ENCODE measurements at regions not wholly inside any gene's neighbourhood (a gene's known extent, or its start where the extent isn't known, plus 50 kb on each side); places are given as distances from the start of the nearest gene placed in this dataset.

DNA sequence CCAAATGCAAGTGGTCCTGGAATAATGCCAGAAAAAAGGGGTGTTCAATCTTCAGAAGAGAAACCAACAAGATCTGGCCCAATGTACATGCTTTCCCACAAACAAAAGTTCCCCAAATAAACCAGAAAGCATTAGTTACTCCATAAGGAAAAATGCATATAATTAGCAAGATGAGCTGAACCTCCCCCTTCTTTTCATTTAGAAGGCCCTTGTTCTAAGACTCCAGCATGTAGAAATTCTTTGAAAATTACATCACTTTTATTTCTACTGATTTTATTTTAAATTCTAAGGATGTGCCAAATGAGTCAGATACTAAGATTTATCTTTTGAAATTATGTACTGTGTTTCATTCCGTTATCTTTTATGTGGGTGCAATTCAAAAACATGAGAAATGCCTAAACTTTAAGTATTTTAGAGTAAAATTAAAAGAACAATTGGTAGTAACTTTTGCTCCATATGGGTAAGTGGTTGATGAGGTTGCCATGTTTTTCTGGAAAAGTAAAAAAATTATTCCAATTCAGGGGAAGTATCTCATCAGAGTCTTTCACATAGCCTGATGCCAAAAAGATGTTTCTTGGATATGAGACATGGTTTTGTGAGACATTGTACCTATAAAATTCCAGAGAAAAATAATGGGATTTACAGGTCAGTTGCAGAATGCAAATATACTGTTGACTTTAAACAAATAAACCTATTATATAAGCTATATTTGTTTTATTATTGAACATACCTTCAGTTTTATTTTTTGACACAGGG, 106.5 kb upstream of the CCDC112 start:
- DNase-seq (ENCODE audit: low read depth): no peak

DNA sequence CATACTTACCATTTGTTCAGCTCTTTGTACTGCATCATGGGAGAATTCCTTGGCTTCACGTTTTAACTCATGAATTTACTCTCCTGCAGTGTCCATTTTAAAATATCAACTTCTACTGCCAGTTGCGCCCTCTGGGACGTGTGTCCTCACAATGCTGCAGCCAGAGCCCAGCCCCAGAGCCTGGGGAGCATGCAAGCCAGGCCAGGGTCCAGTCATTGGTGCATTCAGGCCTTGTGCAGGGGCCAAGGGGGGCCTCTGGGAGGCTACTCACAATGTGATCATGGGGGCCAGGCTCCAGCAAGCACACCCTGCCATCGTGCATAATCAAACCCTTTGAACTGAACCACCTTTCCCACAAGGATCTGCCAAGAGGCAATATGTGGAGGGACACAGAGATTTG, 105.6 kb upstream of the CCDC112 start:
- DNase-seq (ENCODE audit: low read depth): no peak

DNA sequence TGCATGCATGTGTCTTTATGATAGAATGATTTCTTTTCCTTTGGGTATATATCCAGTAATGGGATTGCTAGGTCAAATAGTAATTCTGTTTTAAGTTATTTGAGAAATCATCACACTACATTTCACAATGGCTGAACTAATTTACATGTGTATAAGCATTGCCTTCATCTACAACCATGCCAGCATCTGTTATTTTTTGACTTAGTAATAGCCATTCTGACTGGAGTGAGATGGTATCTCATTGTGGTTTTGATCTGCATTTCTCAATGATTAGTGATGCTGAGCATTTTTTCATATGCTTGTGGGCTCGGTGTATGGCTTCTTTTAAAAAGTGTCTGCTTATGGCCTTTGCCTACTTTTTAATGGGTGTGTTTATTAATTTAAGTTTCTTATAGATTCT, 102.3 kb upstream of the CCDC112 start:
- no peak for DNase-seq (ENCODE audit: low read depth)

DNA sequence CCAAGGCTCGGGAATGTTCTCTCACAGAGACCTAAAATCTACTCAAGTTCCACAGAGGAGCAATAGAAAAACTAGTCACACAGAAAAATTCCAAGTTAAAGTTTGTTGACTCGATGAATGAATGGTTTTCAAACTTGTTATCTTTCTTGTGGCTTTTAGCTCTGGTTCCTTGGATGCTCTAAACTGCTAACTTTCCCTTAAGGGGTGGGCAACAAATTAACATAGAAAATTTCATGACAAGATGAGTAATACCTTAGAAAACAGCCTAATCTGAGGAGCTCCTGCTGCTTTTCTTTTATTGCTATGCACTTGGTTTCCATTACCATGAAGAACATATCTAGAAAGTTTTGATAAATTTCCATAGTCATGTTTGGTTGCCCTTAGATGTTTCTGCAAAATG, 100.2 kb upstream of the CCDC112 start:
- no peak for DNase-seq (ENCODE audit: low read depth)

DNA sequence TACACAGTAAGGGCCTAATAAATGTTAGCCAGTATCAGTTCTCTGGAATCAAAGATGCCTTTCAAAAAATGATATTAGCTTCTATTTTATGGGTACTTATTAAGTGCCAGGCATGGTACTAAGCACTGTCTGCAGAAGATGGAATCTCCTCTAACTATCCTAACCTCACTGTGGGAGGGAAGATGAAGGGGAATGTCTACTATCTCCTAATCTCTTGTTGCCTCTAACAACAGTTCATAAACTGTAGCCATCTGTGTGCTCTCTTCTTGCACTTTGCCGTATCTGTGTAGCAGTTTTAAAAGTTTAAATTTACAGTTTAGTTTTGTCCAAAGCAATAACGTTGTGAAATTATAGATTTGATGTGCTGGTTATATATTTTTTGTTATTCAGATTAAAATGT, 99.6 kb upstream of the CCDC112 start:
- DNase-seq (ENCODE audit: low read depth): no peak

DNA sequence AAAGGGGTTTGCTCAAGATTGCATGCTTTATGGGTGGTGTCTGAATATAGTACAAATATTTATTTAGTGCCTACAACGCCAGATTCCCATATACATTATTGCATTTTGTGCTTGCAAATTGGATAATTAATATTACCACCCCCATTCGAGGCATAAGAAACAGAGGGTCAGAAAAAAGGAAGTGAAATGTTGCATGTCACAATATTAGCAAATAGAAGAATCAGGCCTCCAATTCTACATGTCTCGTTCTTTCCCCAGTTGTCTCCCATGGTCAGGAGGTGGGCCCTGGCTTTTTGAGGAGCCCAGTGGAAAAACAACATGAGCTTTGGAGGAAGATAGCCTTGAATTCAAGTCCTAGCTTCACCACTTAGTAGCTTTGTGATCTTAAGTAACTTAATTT, 98.1 kb upstream of the CCDC112 start:
- no peak for DNase-seq (ENCODE audit: low read depth)

DNA sequence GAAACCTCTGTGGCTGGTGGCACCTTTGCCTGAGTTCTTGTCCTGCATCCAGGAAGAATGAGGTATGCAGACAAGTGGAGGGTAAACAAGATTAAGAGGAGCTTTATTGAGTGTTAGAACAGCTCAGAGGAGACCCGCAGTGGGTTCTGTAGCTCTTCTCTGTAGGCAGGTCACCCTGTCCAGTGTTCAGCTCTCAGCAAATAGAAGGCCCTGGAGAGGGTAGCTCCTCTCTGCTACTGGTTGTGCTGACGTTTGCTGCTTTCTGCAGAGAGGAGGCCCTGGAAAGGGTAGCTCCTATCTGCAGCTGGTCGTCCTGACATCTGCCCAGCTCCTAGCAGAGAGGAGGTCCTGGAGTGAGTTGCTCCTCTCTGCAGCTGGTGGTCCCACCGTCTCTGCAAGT, 96.8 kb upstream of the CCDC112 start:
- DNase-seq (ENCODE audit: low read depth): no peak

DNA sequence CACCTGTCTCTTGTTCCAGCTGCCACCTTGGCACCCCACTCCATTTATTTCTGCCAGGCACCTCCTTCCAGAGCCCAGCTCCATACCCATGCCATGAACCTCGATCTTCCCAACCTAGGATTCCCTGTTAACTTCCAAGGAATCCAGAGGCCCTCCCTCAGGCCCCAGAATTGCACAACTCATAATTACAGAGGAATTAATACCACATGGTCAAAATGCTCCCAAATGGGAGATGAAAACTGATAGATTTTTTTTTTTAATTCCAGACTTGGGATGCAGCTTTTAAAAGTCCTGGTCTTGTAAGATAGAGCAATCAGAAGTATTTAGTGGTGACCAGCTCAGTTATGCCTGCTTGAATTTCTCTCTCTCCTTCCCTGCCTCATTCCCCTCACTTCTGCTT, 96.2 kb upstream of the CCDC112 start:
- no peak for DNase-seq (ENCODE audit: low read depth)

DNA sequence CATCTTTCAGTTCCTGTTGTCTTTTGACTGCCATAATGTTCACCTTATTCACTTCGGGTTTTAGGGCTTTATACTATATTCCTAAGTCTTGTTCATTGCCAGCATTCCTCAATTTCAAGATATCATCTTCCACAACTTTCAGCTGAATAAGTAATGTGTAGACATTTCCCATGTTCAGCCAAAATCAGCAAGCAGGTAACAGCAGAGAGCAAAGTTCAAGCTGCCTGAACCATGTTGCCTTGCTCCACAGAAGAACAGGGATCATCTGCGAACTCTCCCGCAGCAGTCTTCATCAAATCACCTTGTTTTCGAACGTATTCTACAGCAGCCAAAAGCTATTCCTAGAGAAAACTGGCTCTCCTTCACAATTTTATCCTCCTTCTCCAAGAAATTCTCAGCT, 95.3 kb upstream of the CCDC112 start:
- no peak for DNase-seq (ENCODE audit: low read depth)

DNA sequence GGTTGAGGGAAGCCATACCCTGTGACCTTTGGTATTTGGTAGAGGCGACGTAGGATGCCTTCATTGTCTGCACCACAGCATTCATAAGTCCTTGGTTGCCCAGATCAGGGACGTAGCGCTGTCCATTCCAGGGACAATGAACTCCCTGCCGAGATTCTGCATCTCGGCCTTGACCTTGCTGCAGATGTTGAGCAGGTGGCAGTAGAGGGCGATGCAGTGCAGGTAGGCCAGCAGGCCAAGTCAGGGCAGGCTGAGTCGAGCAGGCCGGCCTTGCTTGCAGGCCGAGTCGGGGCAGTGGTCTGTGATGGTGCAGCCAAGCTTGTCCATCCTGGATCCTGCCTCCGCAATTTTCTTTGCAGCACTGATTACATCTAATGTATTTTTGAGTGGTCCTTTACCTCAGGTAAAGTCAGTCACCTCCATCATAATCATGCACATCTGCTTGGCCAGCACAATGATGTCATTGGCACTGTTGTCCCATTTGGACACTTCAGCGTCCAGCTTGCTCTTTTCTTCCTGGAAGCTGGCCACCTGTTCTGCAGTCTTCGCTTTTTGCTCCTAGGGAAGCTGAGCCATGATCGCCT, 93.4 kb upstream of the CCDC112 start:
- no peak for DNase-seq (ENCODE audit: low read depth)

DNA sequence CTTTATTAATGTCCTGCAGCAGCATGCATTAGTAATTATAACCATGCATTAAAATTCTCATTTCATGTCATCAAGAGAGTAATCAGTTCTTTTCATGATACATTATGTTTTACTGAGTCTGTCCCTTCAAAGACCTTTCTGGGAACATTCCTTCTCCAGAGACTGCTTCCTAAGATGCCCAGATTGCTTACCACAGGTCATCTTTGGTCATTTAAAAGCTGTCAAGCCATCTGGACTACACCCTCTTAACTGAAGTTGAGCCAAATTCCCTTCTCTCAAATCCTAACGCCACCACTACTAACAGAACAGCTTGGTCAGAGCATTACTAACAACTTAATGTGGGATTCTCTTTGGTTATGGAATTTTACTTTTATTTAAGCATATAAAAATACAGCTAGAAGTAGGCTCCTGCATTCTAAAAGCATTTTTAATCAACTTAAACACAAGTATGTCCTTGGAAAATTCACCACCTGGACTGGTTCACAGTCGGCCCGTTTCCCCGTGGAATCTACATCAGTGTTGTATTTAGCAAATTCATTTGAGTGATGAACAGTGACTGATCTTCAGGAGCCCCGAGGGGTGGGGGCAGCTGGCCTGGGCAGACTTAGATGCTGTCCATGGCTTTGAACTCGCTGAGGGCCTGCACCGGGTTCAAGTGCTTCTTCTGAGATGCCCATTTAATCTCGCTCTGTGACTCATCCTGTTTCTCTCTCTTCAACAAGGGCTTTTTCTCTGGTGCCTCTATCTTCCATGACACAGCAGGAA, 92.8 kb upstream of the CCDC112 start:
- DNase-seq (ENCODE audit: low read depth): no peak

DNA sequence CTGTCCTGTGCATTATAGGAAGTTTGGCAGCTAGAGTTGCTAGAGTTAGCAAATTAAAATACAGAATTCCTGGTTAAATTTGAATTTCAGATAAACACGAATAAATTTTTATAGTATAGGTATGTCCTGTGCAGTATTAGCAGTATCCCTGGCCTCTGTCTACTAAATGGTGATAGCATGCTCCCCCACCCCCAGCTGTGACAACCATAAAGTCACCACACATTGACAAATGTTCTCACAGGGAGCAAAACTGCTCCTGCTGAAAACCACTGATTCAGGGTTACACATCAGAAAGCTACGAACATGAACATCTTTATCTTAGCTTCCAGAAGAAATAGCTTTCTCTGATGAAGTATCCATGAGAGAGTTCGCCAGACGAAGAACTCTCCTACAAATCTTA, 91.8 kb upstream of the CCDC112 start:
- DNase-seq (ENCODE audit: low read depth): no peak

DNA sequence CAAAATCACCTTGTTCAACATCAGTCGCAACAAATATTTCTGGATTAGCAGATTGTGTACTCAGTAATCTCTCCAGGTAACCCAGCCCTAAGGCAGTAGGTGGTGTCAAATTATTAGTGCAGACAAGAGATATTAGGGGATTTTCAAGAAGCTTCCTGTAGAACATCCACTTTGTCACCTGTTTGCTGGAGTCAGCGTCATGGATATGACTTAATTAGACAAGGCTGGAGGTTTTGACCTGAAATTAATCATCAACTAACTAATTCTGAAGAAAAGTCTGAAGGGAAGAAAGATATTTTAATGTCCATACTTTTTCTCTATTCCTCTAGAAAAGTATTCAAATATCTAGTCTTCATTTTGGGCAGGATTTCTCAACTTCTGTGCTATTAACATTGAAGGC, 91.4 kb upstream of the CCDC112 start:
- DNase-seq (ENCODE audit: low read depth): no peak

DNA sequence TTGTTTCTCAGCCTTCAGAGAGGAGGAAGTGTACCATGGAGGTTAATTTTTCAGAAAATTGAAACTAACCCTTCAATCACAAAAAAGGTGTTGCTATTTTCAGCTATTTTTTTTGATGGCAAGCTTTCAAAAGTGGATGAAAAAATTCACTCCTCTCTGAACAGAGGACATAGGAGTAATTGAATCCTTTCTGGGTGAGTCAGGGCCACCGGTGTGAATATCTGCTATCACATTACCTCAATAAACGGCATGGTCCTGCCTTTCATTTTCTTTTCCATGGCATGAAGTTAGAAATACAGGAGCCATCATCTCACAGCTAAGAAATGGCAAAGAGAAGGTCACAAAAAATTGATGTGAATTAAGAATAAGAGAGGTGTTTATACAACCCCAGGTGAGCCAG, 90.2 kb upstream of the CCDC112 start:
- no peak for DNase-seq (ENCODE audit: low read depth)

DNA sequence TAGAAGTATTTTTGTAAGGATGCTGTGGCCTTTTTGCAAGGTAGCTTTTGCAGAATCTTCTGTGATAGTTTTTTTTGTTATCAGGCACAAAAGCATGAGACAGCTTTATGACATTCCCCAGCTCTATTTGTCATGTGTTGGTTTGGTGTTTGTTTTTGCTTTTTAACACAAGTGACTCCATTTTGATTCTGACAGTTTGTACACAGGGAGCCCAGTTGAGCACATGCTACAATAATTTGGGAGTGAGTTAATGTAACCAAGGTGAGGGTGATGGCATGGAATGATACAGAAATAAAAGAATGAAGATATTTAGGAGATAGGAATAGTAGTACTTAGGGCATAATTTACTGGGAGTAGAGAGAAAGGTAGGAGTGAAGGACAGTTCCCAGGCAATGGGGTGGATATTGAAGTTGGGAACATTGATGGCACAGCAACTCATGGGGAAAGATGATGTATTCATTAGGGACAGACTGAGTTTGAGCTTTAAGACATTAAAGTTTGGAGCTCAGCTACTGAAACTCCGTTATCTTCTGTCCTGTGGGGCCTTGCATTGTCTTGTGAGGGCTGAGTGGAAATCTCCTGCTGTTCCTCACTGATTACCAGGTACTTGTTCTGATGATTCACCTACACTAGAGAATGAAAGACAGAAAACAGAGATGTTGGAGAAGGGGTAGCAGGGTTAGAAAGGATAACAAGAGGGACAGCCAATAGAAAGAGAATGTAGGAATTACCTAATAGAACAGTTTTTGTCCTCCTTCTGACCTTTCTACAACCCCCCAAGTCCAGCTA, 88.3 kb upstream of the CCDC112 start:
- no peak for DNase-seq (ENCODE audit: low read depth)

DNA sequence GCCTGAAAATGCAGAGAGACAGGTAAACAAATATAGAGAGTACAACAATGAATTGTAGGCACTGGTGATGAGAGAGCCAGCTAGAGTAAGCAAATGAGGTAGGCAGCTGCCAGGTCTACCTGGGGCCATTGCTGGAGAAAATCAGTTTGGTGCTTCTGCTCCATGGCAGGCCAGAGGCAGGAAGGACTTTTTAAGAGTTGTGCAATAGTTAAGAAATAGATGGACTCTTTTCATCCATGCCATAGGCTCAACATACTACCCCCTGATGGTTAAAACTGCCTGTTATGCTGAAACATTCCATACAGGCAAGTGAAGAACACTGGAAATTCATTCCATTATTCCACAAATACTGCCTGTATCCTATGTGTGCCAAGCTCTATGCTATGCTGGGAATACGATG, 86.5 kb upstream of the CCDC112 start:
- no peak for DNase-seq (ENCODE audit: low read depth)

DNA sequence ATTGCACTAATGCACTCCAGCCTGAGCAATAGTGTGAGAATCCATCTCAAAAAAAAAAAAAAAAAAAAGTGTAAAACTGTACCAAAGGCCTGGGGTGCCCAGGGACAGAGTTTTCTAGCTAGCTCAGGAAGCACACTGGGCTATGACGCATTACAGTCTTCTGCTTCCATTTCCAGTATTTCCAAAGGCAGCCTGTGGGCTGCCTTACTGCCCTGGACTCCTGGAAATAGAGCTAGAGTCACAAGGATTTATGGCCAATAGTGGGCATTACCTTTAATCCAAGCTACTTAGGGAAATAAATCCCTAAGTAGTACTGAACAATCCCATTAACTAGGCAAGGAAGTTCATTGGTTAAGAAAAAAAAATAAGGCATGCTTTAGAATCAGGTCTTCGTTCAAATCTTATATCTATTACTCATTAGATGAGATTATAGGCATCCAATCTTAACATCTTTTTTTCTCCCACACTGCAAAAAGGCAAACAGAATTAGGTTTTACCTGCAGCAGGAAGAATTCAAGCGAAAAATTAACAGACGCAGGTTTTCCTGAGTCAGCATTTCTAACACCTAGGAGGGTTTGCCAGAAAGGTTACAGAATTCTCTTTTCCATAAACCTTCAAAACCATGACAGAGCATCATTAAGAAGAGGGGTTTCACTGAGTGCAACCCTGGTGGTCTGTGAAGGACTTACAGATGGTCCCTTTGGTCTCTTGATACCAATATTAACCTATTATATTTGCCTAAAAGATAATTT, 85.6 kb upstream of the CCDC112 start:
- DNase-seq (ENCODE audit: low read depth): no peak

DNA sequence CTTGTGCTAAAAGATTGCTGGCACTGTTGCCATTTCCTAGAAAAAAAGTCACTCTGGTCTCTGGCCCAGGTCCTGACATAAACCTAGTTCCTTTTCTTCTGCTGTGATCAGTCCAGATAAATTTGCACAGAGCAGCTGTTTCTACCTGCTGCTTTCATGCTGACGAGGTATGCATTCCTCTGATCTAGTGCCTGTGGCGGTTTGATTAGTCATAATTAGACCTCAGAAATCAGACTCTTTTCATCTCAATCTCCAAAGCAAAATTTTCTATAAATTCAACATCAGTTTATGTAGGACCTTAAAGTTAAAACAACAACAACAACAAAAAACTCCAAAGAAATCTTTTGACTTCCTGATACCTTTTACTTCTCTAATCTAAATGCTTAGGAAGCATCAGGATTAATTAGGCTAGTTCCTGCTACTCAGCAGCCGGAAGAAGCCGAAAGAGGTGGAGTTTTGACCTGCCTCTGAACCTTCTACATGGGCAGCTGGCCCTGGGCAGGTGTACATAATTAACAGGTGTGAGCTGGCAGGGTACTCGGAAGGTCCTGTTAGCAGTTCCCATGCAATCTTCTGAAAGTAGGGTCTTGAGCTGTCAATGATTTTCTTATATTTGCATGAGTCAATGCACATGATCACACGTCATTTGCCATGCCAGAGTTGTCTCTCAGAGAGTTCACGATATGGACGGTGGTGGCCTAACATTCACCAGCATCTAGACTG, 83.3 kb upstream of the CCDC112 start:
- no peak for DNase-seq (ENCODE audit: low read depth)

DNA sequence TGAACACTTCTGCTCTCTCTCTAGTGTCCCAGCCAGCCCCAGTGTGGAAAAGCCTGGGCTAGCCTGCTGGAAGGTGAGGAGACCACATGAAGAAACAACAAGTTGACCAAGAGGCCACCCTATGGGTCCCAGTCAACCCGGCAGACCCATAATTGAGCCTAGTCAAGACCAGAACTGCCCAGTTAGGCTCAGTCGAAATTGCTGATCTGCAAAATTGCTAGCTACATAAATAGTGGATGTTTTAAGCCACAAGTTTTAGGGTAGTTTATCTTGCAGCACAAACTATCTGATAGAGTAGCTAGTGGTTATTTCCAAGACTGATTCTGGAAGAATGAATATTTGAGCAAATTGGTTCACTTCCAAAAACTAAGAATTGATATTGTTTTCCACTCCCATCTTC, 82.3 kb upstream of the CCDC112 start:
- DNase-seq (ENCODE audit: low read depth): no peak

DNA sequence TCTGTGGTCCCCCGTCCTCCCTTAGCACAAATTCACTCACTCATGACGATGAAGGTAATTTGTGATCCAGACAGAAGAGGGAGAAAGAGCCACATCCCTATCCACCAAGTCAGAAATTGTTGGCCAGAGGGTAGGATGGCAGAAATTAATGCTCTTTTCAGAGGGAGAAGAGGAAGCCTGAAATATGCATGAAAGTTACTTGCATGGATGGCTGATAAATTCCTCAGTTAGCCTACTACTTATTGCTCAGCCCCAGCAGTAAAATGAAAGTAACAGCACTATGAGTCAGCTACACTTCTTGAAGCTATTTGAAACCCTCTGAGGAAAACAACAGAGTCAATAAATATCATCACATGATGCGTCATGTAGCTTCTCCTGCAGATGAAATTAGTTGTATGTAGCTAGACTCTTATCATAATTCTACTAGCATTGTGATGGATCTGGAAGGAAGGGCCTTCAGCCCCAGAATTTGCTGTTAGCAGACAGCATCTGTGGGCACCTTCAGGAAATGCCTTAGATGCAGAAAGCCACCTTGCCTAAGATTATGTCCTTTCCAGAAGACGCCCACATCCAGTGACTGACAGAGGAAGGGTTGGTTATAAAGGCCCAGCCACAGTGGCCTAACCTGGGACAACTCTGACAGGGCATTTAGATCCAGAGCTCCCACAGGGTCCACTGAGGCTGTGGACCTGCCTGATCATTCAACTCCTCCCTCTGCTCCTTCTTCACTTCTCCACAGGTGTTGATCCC, 81.2 kb upstream of the CCDC112 start:
- no peak for DNase-seq (ENCODE audit: low read depth)

DNA sequence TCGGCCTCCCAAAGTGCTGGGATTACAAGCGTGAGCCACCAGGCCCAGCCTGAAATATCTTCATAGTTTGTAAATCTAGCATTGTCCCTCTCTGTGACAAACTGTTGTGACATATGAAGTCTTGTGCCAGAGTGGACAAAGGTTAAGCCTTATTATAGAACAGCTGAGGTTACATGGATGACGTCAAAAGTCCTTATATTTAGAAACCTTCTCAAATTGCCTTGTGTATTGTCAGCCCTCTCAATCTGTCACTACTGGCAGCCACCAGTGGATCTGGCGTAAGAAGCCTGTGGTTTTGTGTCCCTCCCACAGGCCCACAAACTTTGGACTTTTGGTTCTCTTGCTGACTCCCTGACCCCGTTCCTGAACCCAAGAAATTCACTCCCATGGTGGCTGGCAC, 79.4 kb upstream of the CCDC112 start:
- DNase-seq (ENCODE audit: low read depth): no peak
